Gastrocnemius medialis (tissue), 4 donors: ENCODE measurements at regions not wholly inside any gene's neighbourhood (a gene's known extent, or its start where the extent isn't known, plus 50 kb on each side); places are given as distances from the start of the nearest gene placed in this dataset.

Experiments
- POLR2A ChIP-seq, 2 donors: fragments of 450-650 bp; IDR thresholded peaks; one replicate each; pipeline ENCODE4 v1.6.1; 2017; ENCODE audit warnings: antibody characterized with exemption in 2 of 2, mild to moderate bottlenecking in 2 of 2, moderate library complexity in 2 of 2
- TF ChIP-seq, protein P1 (sequence below), 5 experiments: fragments of 450-650 bp in 3 of 5; fragments of 200-600 bp in 2 of 5; sonication (generic) in 2 of 5; IDR thresholded peaks in 4 of 5; conservative IDR thresholded peaks in 1 of 5; 1 replicate in 4 of 5; 2 replicates in 1 of 5; pipeline ENCODE4 v1.5.1; 2016 to 2019; ENCODE audit warnings: antibody characterized with exemption in 5 of 5, mild to moderate bottlenecking in 3 of 5, moderate library complexity in 3 of 5

DNA sequence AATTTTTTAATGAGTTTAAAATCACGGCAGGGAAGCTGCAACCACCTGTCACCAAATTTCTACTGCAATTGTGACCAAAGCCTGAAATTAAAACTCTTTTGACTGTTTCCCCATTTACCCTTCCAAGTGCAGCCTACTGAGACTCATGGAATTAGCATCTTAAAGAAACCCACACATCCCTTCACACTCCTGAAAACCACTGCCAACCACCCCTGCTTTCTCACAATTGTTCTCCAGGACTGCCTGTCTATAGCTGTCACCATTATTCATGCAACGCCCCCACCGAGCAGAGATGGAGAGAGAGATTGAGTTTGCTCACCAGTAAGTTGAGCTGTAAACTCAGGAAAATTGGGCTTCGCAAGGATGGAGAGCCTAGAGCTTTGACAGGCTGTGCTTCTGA, 383.8 kb upstream of the SORCS1 start:
- TF ChIP-seq, protein P1, sequence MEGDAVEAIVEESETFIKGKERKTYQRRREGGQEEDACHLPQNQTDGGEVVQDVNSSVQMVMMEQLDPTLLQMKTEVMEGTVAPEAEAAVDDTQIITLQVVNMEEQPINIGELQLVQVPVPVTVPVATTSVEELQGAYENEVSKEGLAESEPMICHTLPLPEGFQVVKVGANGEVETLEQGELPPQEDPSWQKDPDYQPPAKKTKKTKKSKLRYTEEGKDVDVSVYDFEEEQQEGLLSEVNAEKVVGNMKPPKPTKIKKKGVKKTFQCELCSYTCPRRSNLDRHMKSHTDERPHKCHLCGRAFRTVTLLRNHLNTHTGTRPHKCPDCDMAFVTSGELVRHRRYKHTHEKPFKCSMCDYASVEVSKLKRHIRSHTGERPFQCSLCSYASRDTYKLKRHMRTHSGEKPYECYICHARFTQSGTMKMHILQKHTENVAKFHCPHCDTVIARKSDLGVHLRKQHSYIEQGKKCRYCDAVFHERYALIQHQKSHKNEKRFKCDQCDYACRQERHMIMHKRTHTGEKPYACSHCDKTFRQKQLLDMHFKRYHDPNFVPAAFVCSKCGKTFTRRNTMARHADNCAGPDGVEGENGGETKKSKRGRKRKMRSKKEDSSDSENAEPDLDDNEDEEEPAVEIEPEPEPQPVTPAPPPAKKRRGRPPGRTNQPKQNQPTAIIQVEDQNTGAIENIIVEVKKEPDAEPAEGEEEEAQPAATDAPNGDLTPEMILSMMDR (IDR thresholded peaks at IDR 0.05 in 4 of 5, conservative IDR thresholded peaks at IDR 0.05 in 1 of 5): no peak
- no peak for TF ChIP-seq POLR2A (IDR thresholded peaks at IDR 0.05)
